IMR-90 (cell line): ENCODE measurements at regions not wholly inside any gene's neighbourhood (a gene's known extent, or its start where the extent isn't known, plus 50 kb on each side); places are given as distances from the start of the nearest gene placed in this dataset.

Experiments used
- ATAC-seq: fragments of 200-7000 bp; cut with Tn5 transposase; 2 replicates; pipeline ENCODE4 v1.9.1; 2020; ENCODE audit warnings: low read depth, mild to moderate bottlenecking, moderate library complexity
- BruUV-seq: library from RNA; stranded (reverse); fragments of 400-500 nt; replicated peaks from 2 replicates; lab custom pipeline; 2021; lab: Mats Ljungman, UMichigan
- CTCF ChIA-PET: fragments of 300-600 bp; formaldehyde crosslinking; extraction: SDS; loops from one replicate; lab custom pipeline; 2021; ENCODE audit warnings: antibody characterized with exemption; lab: Yijun Ruan, JAX
- POLR2A ChIA-PET: fragments of 300-600 bp; sonication (Branson Sonifier 250); formaldehyde crosslinking; loops from one replicate; lab custom pipeline; 2022; ENCODE audit warnings: antibody characterized with exemption; ENCODE audit not compliant: unreplicated experiment; lab: Charles Lee
- DNase-seq: peaks from one replicate; pipeline ENCODE4 v3.0.0; 2013
- H2AFZ ChIP-seq: replicated peaks from 2 replicates; pipeline ENCODE3; 2013; ENCODE audit warnings: low read length, mild to moderate bottlenecking; ENCODE audit not compliant: poor library complexity
- H2AK5ac ChIP-seq: 2 replicates; pipeline ENCODE4 v1.6.1; 2013; ENCODE audit warnings: low read depth, low read length, inconsistent platforms
- H2AK9ac ChIP-seq: replicated peaks from 2 replicates; pipeline ENCODE3; 2013; ENCODE audit warnings: mild to moderate bottlenecking, low read depth, low read length, moderate library complexity; ENCODE audit not compliant: poor library complexity
- H2BK120ac ChIP-seq: 2 replicates; pipeline ENCODE4 v1.6.1; 2013; ENCODE audit warnings: low read depth, low read length, inconsistent platforms
- H2BK15ac ChIP-seq: 3 replicates; pipeline ENCODE4 v1.6.1; 2013; ENCODE audit warnings: low read depth, low read length, inconsistent platforms
- H2BK20ac ChIP-seq: 2 replicates; pipeline ENCODE4 v1.6.1; 2013; ENCODE audit warnings: low read depth, mild to moderate bottlenecking, inconsistent platforms, low read length, moderate library complexity
- H2BK5ac ChIP-seq: 2 replicates; pipeline ENCODE4 v1.6.1; 2013; ENCODE audit warnings: mild to moderate bottlenecking, low read depth, low read length, inconsistent platforms; ENCODE audit not compliant: poor library complexity, severe bottlenecking
- H3K14ac ChIP-seq: replicated peaks from 2 replicates; pipeline ENCODE4 v1.6.1; 2013; ENCODE audit warnings: low read depth, low read length, inconsistent platforms
- H3K18ac ChIP-seq: 2 replicates; pipeline ENCODE4 v1.6.1; 2013; ENCODE audit warnings: low read depth, low read length, control low read depth
- H3K23ac ChIP-seq: 2 replicates; pipeline ENCODE4 v1.6.1; 2013; ENCODE audit warnings: low read depth, low read length, inconsistent platforms
- H3K27ac ChIP-seq: 2 replicates; pipeline ENCODE4 v1.5.1; 2013; ENCODE audit warnings: mild to moderate bottlenecking, control low read depth, low read length; ENCODE audit not compliant: insufficient read depth
- H3K27me3 ChIP-seq: 2 replicates; pipeline ENCODE4 v1.6.1; 2013; ENCODE audit warnings: low read length; ENCODE audit not compliant: control insufficient read depth, insufficient read depth
- H3K36me3 ChIP-seq: 2 replicates; pipeline ENCODE4 v1.6.1; 2013; ENCODE audit warnings: low read length, mixed read lengths; ENCODE audit not compliant: control insufficient read depth, insufficient read depth
- H3K4ac ChIP-seq: 2 replicates; pipeline ENCODE4 v1.6.1; 2013; ENCODE audit warnings: low read depth, low read length, inconsistent platforms
- H3K4me1 ChIP-seq: 2 replicates; pipeline ENCODE4 v1.6.1; 2013; ENCODE audit warnings: low read length, mixed read lengths; ENCODE audit not compliant: control insufficient read depth, insufficient read depth
- H3K4me2 ChIP-seq: 2 replicates; pipeline ENCODE4 v1.6.1; 2013; ENCODE audit warnings: low read depth, mild to moderate bottlenecking, control low read depth, low read length, moderate library complexity
- H3K4me3 ChIP-seq: 2 replicates; pipeline ENCODE4 v1.5.1; 2013; ENCODE audit warnings: low read depth, mild to moderate bottlenecking, control low read depth, low read length, moderate library complexity; ENCODE audit not compliant: insufficient read depth
- H3K56ac ChIP-seq: 2 replicates; pipeline ENCODE4 v1.6.1; 2013; ENCODE audit warnings: low read length, inconsistent platforms; ENCODE audit not compliant: insufficient read depth; ENCODE audit errors: extremely low read depth
- H3K79me1 ChIP-seq, 2 experiments: 2 replicates each; pipeline ENCODE4 v1.6.1; 2013; ENCODE audit warnings: low read length in 2 of 2, inconsistent platforms in 1 of 2, low read depth in 1 of 2
- H3K9ac ChIP-seq: 2 replicates; pipeline ENCODE4 v1.6.1; 2013; ENCODE audit warnings: low read depth, low read length, control low read depth
- H3K9me1 ChIP-seq: 2 replicates; pipeline ENCODE4 v1.6.1; 2013; ENCODE audit warnings: low read length, inconsistent platforms; ENCODE audit not compliant: insufficient read depth
- H3K9me3 ChIP-seq: 2 replicates; pipeline ENCODE4 v1.6.1; 2013; ENCODE audit warnings: low read length; ENCODE audit not compliant: control insufficient read depth, insufficient read depth
- H4K20me1 ChIP-seq: 2 replicates; pipeline ENCODE4 v1.6.1; 2013; ENCODE audit warnings: low read length, inconsistent platforms; ENCODE audit not compliant: insufficient read depth
- H4K5ac ChIP-seq: 2 replicates; pipeline ENCODE4 v1.6.1; 2013; ENCODE audit warnings: mild to moderate bottlenecking, low read depth, low read length, control low read depth
- H4K8ac ChIP-seq, 2 experiments: 2 replicates each; pipeline ENCODE4 v1.6.1; 2013; ENCODE audit warnings: low read depth in 2 of 2, low read length in 2 of 2, control low read depth in 1 of 2, inconsistent platforms in 1 of 2
- H4K91ac ChIP-seq: 2 replicates; pipeline ENCODE4 v1.6.1; 2013; ENCODE audit warnings: low read depth, low read length, inconsistent platforms; ENCODE audit not compliant: insufficient read depth
- CEBPB ChIP-seq: IDR thresholded peaks from 2 replicates; pipeline ENCODE4 v1.6.1; 2012; ENCODE audit warnings: low read depth, low read length, improper control_type of control experiment
- CHD1 ChIP-seq: IDR thresholded peaks from 2 replicates; pipeline ENCODE4 v1.6.1; 2012; ENCODE audit warnings: low read depth, low read length, improper control_type of control experiment
- MXI1 ChIP-seq: IDR thresholded peaks from 2 replicates; pipeline ENCODE4 v1.6.1; 2012; ENCODE audit warnings: low read depth, mild to moderate bottlenecking, low read length, moderate library complexity, borderline replicate concordance
- NFE2L2 ChIP-seq: fragments of 150-350 bp; IDR thresholded peaks from 2 replicates; pipeline ENCODE4 v1.6.1; 2016; ENCODE audit warnings: low read depth, mild to moderate bottlenecking, low read length
- POLR2A ChIP-seq: IDR thresholded peaks from 2 replicates; pipeline ENCODE4 v1.6.1; 2012; ENCODE audit warnings: mild to moderate bottlenecking, low read depth, low read length
- RAD21 ChIP-seq: IDR thresholded peaks from 2 replicates; pipeline ENCODE4 v1.6.1; 2012; ENCODE audit warnings: low read length, improper control_type of control experiment
- RCOR1 ChIP-seq: IDR thresholded peaks from 2 replicates; pipeline ENCODE4 v1.6.1; 2012; ENCODE audit warnings: mild to moderate bottlenecking, low read length, improper control_type of control experiment; ENCODE audit not compliant: insufficient replicate concordance
- RFX5 ChIP-seq: IDR thresholded peaks from 2 replicates; pipeline ENCODE4 v1.8.0; 2012; ENCODE audit warnings: low read depth, mild to moderate bottlenecking, low read length, moderate library complexity
- SMC3 ChIP-seq: fragments of 150-350 bp; IDR thresholded peaks from 2 replicates; pipeline ENCODE4 v1.6.1; 2016; ENCODE audit warnings: low read depth, mild to moderate bottlenecking, antibody characterized with exemption, low read length, moderate library complexity
- USF2 ChIP-seq: fragments of 150-350 bp; IDR thresholded peaks from 2 replicates; pipeline ENCODE4 v1.6.1; 2017; ENCODE audit warnings: mild to moderate bottlenecking, antibody characterized with exemption, low read length, low read depth
- WGBS, 2 experiments: methylation state at CpG; one replicate each; pipeline versions ENCODE4 v1.1.5 to v1.1.7; 2013; ENCODE audit warnings: missing lambda C conversion rate in 2 of 2; ENCODE audit not compliant: insufficient read length in 1 of 2; ENCODE audit errors: extremely low coverage in 2 of 2; 5-methylcytosine and 5-hydroxymethylcytosine counted together
- dilution Hi-C: fragments of 300-500 bp; cut with HindIII; formaldehyde crosslinking; loops from one replicate; pipeline ENCODE4 v1.14.3; 2018; ENCODE audit warnings: low sequenced_read_pairs; ENCODE audit not compliant: unreplicated experiment
- in situ Hi-C: fragments of 300-500 bp; cut with MboI; formaldehyde crosslinking; loops from 3 replicates; pipeline ENCODE4 v1.14.3; 2019; ENCODE audit warnings: low sequenced_read_pairs, inconsistent platforms, mixed read lengths
- intact Hi-C: fragments of 100-400 bp; cut with micrococcal nuclease; formaldehyde crosslinking; loops from 2 replicates; pipeline ENCODE4 v1.10.0; 2022
- TF ChIP-seq, protein P1 (sequence below): fragments of 150-350 bp; IDR thresholded peaks from 2 replicates; pipeline ENCODE4 v1.6.1; 2016; ENCODE audit warnings: low read depth, mild to moderate bottlenecking, low read length, moderate library complexity, borderline replicate concordance

DNA sequence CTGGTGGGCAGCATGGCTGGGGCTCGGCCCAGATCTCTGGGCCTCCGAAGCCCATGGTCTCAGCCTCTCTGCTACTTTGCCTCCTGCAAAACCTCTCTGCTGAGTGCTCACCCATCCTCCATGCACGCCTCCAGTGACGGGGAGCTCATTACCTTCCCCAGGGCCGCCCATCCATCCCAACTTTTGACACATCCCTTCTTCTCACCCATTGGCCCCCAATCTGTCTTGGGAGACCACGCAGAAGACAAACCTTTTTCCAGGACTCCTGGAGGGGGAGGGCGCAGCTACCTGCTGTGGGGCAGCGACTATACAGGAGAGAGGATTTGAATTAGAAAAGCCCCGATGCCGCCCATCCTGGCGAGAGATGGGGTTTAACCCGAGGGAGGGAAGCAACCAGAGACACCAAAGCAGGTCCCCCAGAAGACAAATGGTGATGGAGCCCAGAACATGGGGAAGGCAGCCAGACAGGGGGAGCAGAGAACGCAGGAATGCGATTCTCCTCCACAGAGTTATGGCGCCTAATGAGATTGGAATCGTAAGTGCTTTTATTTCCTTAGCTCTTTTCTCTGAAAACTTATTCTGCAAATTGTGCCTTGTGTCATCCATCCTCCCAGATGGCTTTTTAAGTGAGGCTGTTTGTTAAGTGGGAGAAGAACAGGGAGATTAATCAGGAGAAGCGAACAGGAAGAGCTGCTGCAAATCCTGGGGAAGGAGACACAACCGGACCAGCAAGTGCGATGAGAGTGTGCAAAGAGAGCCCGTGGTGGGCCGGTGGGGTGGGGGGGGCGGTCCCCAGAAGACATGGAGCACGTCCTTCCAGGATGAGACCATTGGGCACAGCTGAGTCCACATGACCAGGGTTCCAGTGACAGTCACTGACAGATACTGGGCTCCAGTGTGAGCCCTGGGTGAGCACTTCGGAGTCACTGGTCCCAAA is 623.5 kb downstream of the MATN1 start:
- Histone ChIP-seq H3K4ac (no peak overlapping the region), H3K23ac (no peak overlapping the region), H3K4me1 (no peaks in the 10 kb centered on the region), H4K91ac (no peak overlapping the region), H3K4me3 (no peak overlapping the region), H2AK9ac (no peak overlapping the region), H4K8ac (no peak overlapping the region), H2BK120ac (no peak overlapping the region), H3K27me3 (peaks cover 10% of the 10 kb centered on the region; the same call in 1 of the 2 replicates), H2BK20ac (no peak overlapping the region), H3K18ac (no peak overlapping the region), H3K4me2 (no peak overlapping the region), H3K36me3 (no peaks in the 10 kb centered on the region), H3K27ac (no peak overlapping the region), H2AK5ac (no peak overlapping the region), H3K56ac (no peak overlapping the region), H2AFZ (no peak overlapping the region), H2BK5ac (no peak overlapping the region), H4K5ac (no peak overlapping the region), H4K20me1 (no peaks in the 10 kb centered on the region; the same call in 1 of the 2 replicates), H3K9ac (no peak overlapping the region), H3K14ac (no peak overlapping the region), H3K9me3 (no peaks in the 10 kb centered on the region), H2BK15ac (no peak overlapping the region), H3K9me1 (no peaks in the 10 kb centered on the region), H3K79me1 (no peaks in the 10 kb centered on the region)
- no peak for TF ChIP-seq RCOR1
- no peak for TF ChIP-seq MXI1
- TF ChIP-seq POLR2A: no peak
- TF ChIP-seq SMC3: no peak
- TF ChIP-seq NFE2L2: no peak
- TF ChIP-seq USF2: no peak
- TF ChIP-seq RFX5: no peak
- TF ChIP-seq CEBPB: no peak
- TF ChIP-seq CHD1: no peak
- TF ChIP-seq, protein P1, sequence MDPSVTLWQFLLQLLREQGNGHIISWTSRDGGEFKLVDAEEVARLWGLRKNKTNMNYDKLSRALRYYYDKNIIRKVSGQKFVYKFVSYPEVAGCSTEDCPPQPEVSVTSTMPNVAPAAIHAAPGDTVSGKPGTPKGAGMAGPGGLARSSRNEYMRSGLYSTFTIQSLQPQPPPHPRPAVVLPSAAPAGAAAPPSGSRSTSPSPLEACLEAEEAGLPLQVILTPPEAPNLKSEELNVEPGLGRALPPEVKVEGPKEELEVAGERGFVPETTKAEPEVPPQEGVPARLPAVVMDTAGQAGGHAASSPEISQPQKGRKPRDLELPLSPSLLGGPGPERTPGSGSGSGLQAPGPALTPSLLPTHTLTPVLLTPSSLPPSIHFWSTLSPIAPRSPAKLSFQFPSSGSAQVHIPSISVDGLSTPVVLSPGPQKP: no peak
- TF ChIP-seq RAD21: no peak
- CTCF ChIA-PET: no interaction called here
- intact Hi-C loops (no loop called here), dilution Hi-C loops (no loop called here), in situ Hi-C loops (loop anchor here (25.0 kb wide), 1 partner anchor 588 kb away; no protein-coding TSS in a partner anchor)
- POLR2A ChIA-PET: no interaction called here
- ATAC-seq: no peak
- no CpG with 5 or more reads among the region's 24 CpGs for WGBS, 2 experiments
- no peak for DNase-seq
- no TSS peak for BruUV-seq
